ENCODE measurements at regions not wholly inside any gene's neighbourhood (a gene's known extent, or its start where the extent isn't known, plus 50 kb on each side); places are given as distances from the start of the nearest gene placed in this dataset.

- DNase-seq (ENCODE audit: low spot score) = no peak
Observed at GRCh38 chr6:140061110-140062042, 686.9 kb upstream of the CITED2 start.

GRCh38 chr6:140059947-140060346 is 685.5 kb upstream of the CITED2 start:
- no peak for DNase-seq (ENCODE audit: low spot score)

GRCh38 chr6:140058863-140059262 is 684.4 kb upstream of the CITED2 start:
- no peak for DNase-seq (ENCODE audit: low spot score)

GRCh38 chr6:140052736-140053729 is 678.6 kb upstream of the CITED2 start:
- no peak for DNase-seq (ENCODE audit: low spot score)

GRCh38 chr6:140051521-140052512 is 677.4 kb upstream of the CITED2 start:
- no peak for DNase-seq (ENCODE audit: low spot score)

- DNase-seq (ENCODE audit: low spot score) = no peak
Observed at GRCh38 chr6:140050101-140050995, 675.9 kb upstream of the CITED2 start.

GRCh38 chr6:140049251-140049650 is 674.8 kb upstream of the CITED2 start:
- no peak for DNase-seq (ENCODE audit: low spot score)

- no peak for DNase-seq (ENCODE audit: low spot score)
Observed at GRCh38 chr6:140048202-140048790, 673.8 kb upstream of the CITED2 start.

- DNase-seq (ENCODE audit: low spot score) = no peak
Observed at GRCh38 chr6:140047321-140047720, 672.9 kb upstream of the CITED2 start.

- DNase-seq (ENCODE audit: low spot score) = no peak
Observed at GRCh38 chr6:140046016-140046632, 671.7 kb upstream of the CITED2 start.

GRCh38 chr6:140045116-140045515 is 670.7 kb upstream of the CITED2 start:
- no peak for DNase-seq (ENCODE audit: low spot score)

GRCh38 chr6:140044626-140045025 is 670.2 kb upstream of the CITED2 start:
- no peak for DNase-seq (ENCODE audit: low spot score)

GRCh38 chr6:140043762-140044378 is 669.4 kb upstream of the CITED2 start:
- DNase-seq (ENCODE audit: low spot score) = no peak

- DNase-seq (ENCODE audit: low spot score) = no peak
Observed at GRCh38 chr6:140043357-140043756, 668.9 kb upstream of the CITED2 start.

GRCh38 chr6:140041571-140042332 is 667.3 kb upstream of the CITED2 start:
- no peak for DNase-seq (ENCODE audit: low spot score)

- no peak for DNase-seq (ENCODE audit: low spot score)
Observed at GRCh38 chr6:140041056-140041455, 666.6 kb upstream of the CITED2 start.

- no peak for DNase-seq (ENCODE audit: low spot score)
Observed at GRCh38 chr6:140040396-140040795, 665.9 kb upstream of the CITED2 start.

- no peak for DNase-seq (ENCODE audit: low spot score)
Observed at GRCh38 chr6:140039364-140039763, 664.9 kb upstream of the CITED2 start.

Data from CD4-positive, alpha-beta T cell treated with Interleukin-2 at 100 ng/mL for 4 hours (primary cell).